OCI-LY7 (cell line): ENCODE measurements at regions not wholly inside any gene's neighbourhood (a gene's known extent, or its start where the extent isn't known, plus 50 kb on each side); places are given as distances from the start of the nearest gene placed in this dataset.

Experiments
- BruUV-seq: library from RNA; stranded (reverse); fragments of 400-500 nt; replicated peaks from 2 replicates; lab custom pipeline; 2021; lab: Mats Ljungman, UMichigan
- CTCF ChIA-PET: fragments of 300-600 bp; sonication (Branson Sonifier 250); formaldehyde crosslinking; loops from one replicate; lab custom pipeline; 2022; ENCODE audit warnings: antibody characterized with exemption; ENCODE audit not compliant: unreplicated experiment; lab: Charles Lee
- POLR2A ChIA-PET: fragments of 300-600 bp; sonication (Branson Sonifier 250); formaldehyde crosslinking; loops from one replicate; lab custom pipeline; 2022; ENCODE audit warnings: antibody characterized with exemption; lab: Charles Lee
- DNase-seq: peaks from one replicate; pipeline ENCODE4 v3.0.0-alpha.2; 2015; ENCODE audit warnings: low spot score
- H2AFZ ChIP-seq: fragments of 200-600 bp; sonication (generic), shearing (Covaris generic); 2 replicates; pipeline ENCODE4 v1.6.1; 2014; ENCODE audit warnings: mild to moderate bottlenecking, antibody characterized with exemption, low read length, moderate library complexity
- H3K27ac ChIP-seq: fragments of 200-600 bp; sonication (generic); 2 replicates; pipeline ENCODE4 v1.5.1; 2014; ENCODE audit warnings: mixed run types, low read depth, mild to moderate bottlenecking, moderate library complexity, low read length, inconsistent platforms; ENCODE audit not compliant: poor library complexity, severe bottlenecking
- H3K36me3 ChIP-seq: fragments of 200-600 bp; sonication (generic); 2 replicates; pipeline ENCODE4 v1.6.1; 2014; ENCODE audit warnings: mild to moderate bottlenecking, antibody characterized with exemption, low read length, moderate library complexity, mixed read lengths; ENCODE audit not compliant: insufficient read depth
- H3K4me1 ChIP-seq: fragments of 200-600 bp; sonication (generic); 2 replicates; pipeline ENCODE4 v1.5.1; 2014; ENCODE audit warnings: mild to moderate bottlenecking, low read length; ENCODE audit not compliant: insufficient read depth, poor library complexity, severe bottlenecking
- H3K4me2 ChIP-seq: fragments of 200-600 bp; sonication (generic); 2 replicates; pipeline ENCODE4 v1.6.1; 2014; ENCODE audit warnings: mild to moderate bottlenecking, low read length
- H3K4me3 ChIP-seq: fragments of 200-600 bp; sonication (generic); 2 replicates; pipeline ENCODE4 v1.5.1; 2014; ENCODE audit warnings: mild to moderate bottlenecking, low read depth, low read length; ENCODE audit not compliant: poor library complexity, severe bottlenecking
- H3K79me2 ChIP-seq: fragments of 200-600 bp; sonication (generic); 2 replicates; pipeline ENCODE4 v1.6.1; 2016; ENCODE audit warnings: low read depth, mild to moderate bottlenecking, low read length, moderate library complexity, mixed read lengths; ENCODE audit not compliant: insufficient read depth
- H3K9me2 ChIP-seq: fragments of 200-600 bp; sonication (generic); 2 replicates; pipeline ENCODE4 v1.6.1; 2016; ENCODE audit warnings: mild to moderate bottlenecking, low read length, mixed read lengths; ENCODE audit not compliant: insufficient read depth
- H3K9me3 ChIP-seq: fragments of 200-600 bp; sonication (generic); 2 replicates; pipeline ENCODE4 v1.6.1; 2014; ENCODE audit warnings: mild to moderate bottlenecking, mixed run types, low read length, mixed read lengths
- H4K20me1 ChIP-seq: fragments of 200-600 bp; sonication (generic); 2 replicates; pipeline ENCODE4 v1.6.1; 2014; ENCODE audit warnings: mild to moderate bottlenecking, antibody characterized with exemption, low read length, moderate library complexity, mixed read lengths; ENCODE audit not compliant: insufficient read depth
- CTCF ChIP-seq: fragments of 200-600 bp; sonication (generic); conservative IDR thresholded peaks from 2 replicates; pipeline ENCODE4 v1.5.1; 2014; ENCODE audit warnings: mild to moderate bottlenecking, antibody characterized with exemption, low read length, moderate library complexity, mixed read lengths
- EZH2phosphoT487 ChIP-seq: fragments of 200-600 bp; sonication (generic); IDR thresholded peaks from 2 replicates; pipeline ENCODE4 v1.6.1; 2018; ENCODE audit warnings: low read depth, borderline replicate concordance, mild to moderate bottlenecking, mixed run types, antibody characterized with exemption, low read length, moderate library complexity, mixed read lengths
- intact Hi-C: fragments of 100-400 bp; cut with micrococcal nuclease; formaldehyde crosslinking; loops from one replicate; pipeline ENCODE4 v1.10.0; 2022; ENCODE audit not compliant: unreplicated experiment

GRCh38 chr4:143046454-143046853 is 138.3 kb upstream of the USP38 start:
- H3K27ac ChIP-seq: no peak overlapping the region
- TF ChIP-seq CTCF: no peak
- TF ChIP-seq EZH2phosphoT487: no peak
- H3K4me3 ChIP-seq: no peak overlapping the region
- no TSS peak for BruUV-seq
- no peaks in the 10 kb centered on the region for H3K9me2 ChIP-seq
- H3K36me3 ChIP-seq: no peaks in the 10 kb centered on the region
- H3K4me1 ChIP-seq: no peaks in the 10 kb centered on the region
- no peak overlapping the region for H3K4me2 ChIP-seq
- no peak for DNase-seq
- H2AFZ ChIP-seq: no peak overlapping the region
- no peaks in the 10 kb centered on the region for H4K20me1 ChIP-seq
- intact Hi-C loops: no loop called here
- ChIA-PET CTCF (no interaction called here), POLR2A (no interaction called here)
- H3K9me3 ChIP-seq: no peaks in the 10 kb centered on the region
- H3K79me2 ChIP-seq: no peaks in the 10 kb centered on the region

- H3K9me2 ChIP-seq: no peaks in the 10 kb centered on the region
Observed at GRCh38 chr4:143046906-143047305, 137.8 kb upstream of the USP38 start.

GRCh38 chr4:143054971-143055370 is 129.7 kb upstream of the USP38 start:
- Histone ChIP-seq H3K36me3 (no peaks in the 10 kb centered on the region), H3K27ac (no peak overlapping the region), H2AFZ (no peak overlapping the region), H4K20me1 (no peaks in the 10 kb centered on the region), H3K9me3 (no peaks in the 10 kb centered on the region), H3K4me1 (no peaks in the 10 kb centered on the region), H3K79me2 (no peaks in the 10 kb centered on the region), H3K4me2 (no peak overlapping the region), H3K9me2 (no peaks in the 10 kb centered on the region), H3K4me3 (no peak overlapping the region)
- no peak for TF ChIP-seq CTCF
- TF ChIP-seq EZH2phosphoT487: no peak
- no TSS peak for BruUV-seq
- ChIA-PET CTCF (no interaction called here), POLR2A (no interaction called here)
- DNase-seq: no peak
- intact Hi-C loops: no loop called here

More at GRCh38 chr4:143046906-143047305, 137.8 kb upstream of the USP38 start:
- H3K9me3 ChIP-seq: no peaks in the 10 kb centered on the region
- H3K36me3 ChIP-seq: no peaks in the 10 kb centered on the region
- no TSS peak for BruUV-seq
- no peaks in the 10 kb centered on the region for H3K4me1 ChIP-seq
- no peak for TF ChIP-seq EZH2phosphoT487
- TF ChIP-seq CTCF: no peak
- no peak for DNase-seq
- no peaks in the 10 kb centered on the region for H4K20me1 ChIP-seq
- ChIA-PET CTCF (no interaction called here), POLR2A (no interaction called here)
- H2AFZ ChIP-seq: no peak overlapping the region
- H3K79me2 ChIP-seq: no peaks in the 10 kb centered on the region
- H3K4me2 ChIP-seq: no peak overlapping the region
- no peak overlapping the region for H3K4me3 ChIP-seq
- intact Hi-C loops: no loop called here
- no peak overlapping the region for H3K27ac ChIP-seq
